Stomach (tissue), 8 donors: ENCODE measurements at regions not wholly inside any gene's neighbourhood (a gene's known extent, or its start where the extent isn't known, plus 50 kb on each side); places are given as distances from the start of the nearest gene placed in this dataset.

Experiments used
- DNase-seq, 2 donors: peaks; one replicate each; pipeline versions ENCODE4 v3.0.0 to v3.0.0-alpha.2; 2013 to 2019
- H3K27ac ChIP-seq, 5 donors: fragments of 200-600 bp in 4 of 5; sonication (generic) in 4 of 5; one replicate each; pipeline ENCODE4 v1.5.1; 2013 to 2019; ENCODE audit warnings: mild to moderate bottlenecking in 1 of 5, moderate library complexity in 1 of 5
- H3K27me3 ChIP-seq, 3 donors: fragments of 200-600 bp; sonication (generic); one replicate each; pipeline ENCODE4 v1.5.1; 2017 to 2019; ENCODE audit warnings: mixed run types in 1 of 3
- H3K36me3 ChIP-seq, 4 donors: fragments of 200-600 bp; sonication (generic); 1 replicate in 3 of 4; 2 replicates in 1 of 4; pipeline ENCODE4 v1.5.1; 2016 to 2019
- H3K4me1 ChIP-seq, 4 donors: fragments of 200-600 bp; sonication (generic); one replicate each; pipeline ENCODE4 v1.5.1; 2016 to 2019
- H3K4me3 ChIP-seq, 4 donors: fragments of 200-600 bp; sonication (generic) in 3 of 4; one replicate each; pipeline ENCODE4 v1.5.1; 2016 to 2019; ENCODE audit warnings: mild to moderate bottlenecking in 1 of 4
- H3K9me3 ChIP-seq, 4 donors: fragments of 200-600 bp; sonication (generic); one replicate each; pipeline ENCODE4 v1.5.1; 2016 to 2019
- EP300 ChIP-seq: sonication (generic); formaldehyde crosslinking; IDR thresholded peaks from one replicate; pipeline ENCODE4 v1.6.1; 2017; ENCODE audit warnings: antibody characterized with exemption
- POLR2A ChIP-seq, 4 donors: fragments of 450-650 bp; IDR thresholded peaks; one replicate each; pipeline ENCODE4 v1.6.1; 2016; ENCODE audit warnings: antibody characterized with exemption in 4 of 4, control low read depth in 2 of 4, mild to moderate bottlenecking in 1 of 4, moderate library complexity in 1 of 4
- POLR2AphosphoS5 ChIP-seq, 3 donors: sonication (generic); formaldehyde crosslinking; IDR thresholded peaks; one replicate each; pipeline ENCODE4 v1.6.1; 2016; ENCODE audit warnings: antibody characterized with exemption in 3 of 3
- WGBS, 5 donors: extraction: QIAGEN DNeasy Blood & Tissue Kit in 3 of 5; methylation state at CpG; one replicate each; pipeline versions ENCODE4 v1.1.5 to v1.1.7; 2013 to 2018; 5-methylcytosine and 5-hydroxymethylcytosine counted together
- intact Hi-C: fragments of 100-400 bp; cut with DNase I; formaldehyde crosslinking; loops from one replicate; pipeline ENCODE4 v1.15.1; 2023; ENCODE audit warnings: low total_unique reads
- TF ChIP-seq, protein P1 (sequence below), 7 experiments: fragments of 450-650 bp in 4 of 7; fragments of 200-600 bp in 3 of 7; sonication (generic) in 3 of 7; IDR thresholded peaks; one replicate each; pipeline ENCODE4 v1.5.1; 2016 to 2019; ENCODE audit warnings: antibody characterized with exemption in 7 of 7, control low read depth in 2 of 7, mild to moderate bottlenecking in 1 of 7
- donor health status: healthy with polysubstance abuse.
- donor health status: Bipolar disorder and iron deficiency.
- donor health status: healthy.

DNA sequence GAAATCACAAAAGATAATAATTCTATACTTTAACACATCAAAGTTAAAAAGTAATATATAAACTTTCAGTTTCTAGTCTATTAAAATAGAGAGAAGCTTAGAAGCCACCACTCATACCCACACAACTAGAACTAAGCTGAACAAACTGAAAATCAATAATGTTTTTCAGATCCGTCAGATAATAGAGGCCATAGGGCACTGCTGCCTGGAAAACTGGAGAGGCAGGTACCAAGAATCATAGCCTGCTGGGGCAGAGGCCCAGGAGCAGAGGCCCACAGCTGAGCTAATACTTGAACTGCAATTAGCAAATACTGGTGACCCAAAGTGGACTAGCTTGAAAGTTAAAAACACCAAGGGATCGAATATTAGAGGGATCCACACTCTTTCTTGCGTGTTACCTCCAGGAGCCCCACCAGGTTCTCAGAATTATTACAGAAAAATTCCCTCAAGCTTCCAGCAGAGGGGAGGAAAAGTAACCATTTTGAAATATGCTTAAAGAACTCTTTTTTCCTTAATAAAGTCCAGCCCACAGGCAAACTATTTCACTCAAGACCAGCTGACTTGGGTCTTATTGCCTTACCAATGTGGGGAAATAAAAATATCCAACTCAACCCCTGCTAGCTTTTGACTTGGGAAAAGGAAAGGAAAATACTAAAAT is 774.1 kb upstream of the IGFBP3 start:
- 30 to 50% (median 38%) methylated on average over 3 of the region's 3 CpGs for whole genome bisulfite sequencing, 5 donors
- intact Hi-C loops: no loop called here
- peak overlapping the region in 3 of 5 donors; percentile 38 to 61 (median 48) for H3K27ac ChIP-seq

DNA sequence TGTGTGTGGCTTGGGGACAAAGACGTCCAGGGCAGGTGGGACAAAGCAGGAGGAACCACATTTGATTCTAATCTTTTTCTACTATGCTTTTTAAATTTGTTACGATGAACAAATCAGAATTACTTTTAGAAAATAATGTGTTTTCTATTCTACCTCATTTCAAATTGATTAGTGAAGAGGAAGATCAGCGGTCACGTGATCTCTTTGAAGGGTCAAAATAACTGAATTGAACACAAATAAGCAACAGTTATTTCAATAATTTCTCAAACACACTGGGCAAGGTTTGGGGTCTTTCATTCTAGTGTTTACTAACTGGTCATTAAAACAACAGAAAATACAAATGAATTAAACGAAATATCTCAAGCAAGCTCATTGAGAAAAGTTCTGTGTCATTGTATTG is 773.0 kb upstream of the IGFBP3 start:
- Histone ChIP-seq H3K4me1 (no peaks in the 10 kb centered on the region), H3K4me3 (no peak overlapping the region), H3K36me3 (no peaks in the 10 kb centered on the region), H3K9me3 (peaks cover 0 to 3% (median 0%) of the 10 kb centered on the region in 4 donors), H3K27ac (no peak overlapping the region), H3K27me3 (no peaks in the 10 kb centered on the region)
- TF ChIP-seq, protein P1, sequence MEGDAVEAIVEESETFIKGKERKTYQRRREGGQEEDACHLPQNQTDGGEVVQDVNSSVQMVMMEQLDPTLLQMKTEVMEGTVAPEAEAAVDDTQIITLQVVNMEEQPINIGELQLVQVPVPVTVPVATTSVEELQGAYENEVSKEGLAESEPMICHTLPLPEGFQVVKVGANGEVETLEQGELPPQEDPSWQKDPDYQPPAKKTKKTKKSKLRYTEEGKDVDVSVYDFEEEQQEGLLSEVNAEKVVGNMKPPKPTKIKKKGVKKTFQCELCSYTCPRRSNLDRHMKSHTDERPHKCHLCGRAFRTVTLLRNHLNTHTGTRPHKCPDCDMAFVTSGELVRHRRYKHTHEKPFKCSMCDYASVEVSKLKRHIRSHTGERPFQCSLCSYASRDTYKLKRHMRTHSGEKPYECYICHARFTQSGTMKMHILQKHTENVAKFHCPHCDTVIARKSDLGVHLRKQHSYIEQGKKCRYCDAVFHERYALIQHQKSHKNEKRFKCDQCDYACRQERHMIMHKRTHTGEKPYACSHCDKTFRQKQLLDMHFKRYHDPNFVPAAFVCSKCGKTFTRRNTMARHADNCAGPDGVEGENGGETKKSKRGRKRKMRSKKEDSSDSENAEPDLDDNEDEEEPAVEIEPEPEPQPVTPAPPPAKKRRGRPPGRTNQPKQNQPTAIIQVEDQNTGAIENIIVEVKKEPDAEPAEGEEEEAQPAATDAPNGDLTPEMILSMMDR (IDR thresholded peaks at IDR 0.05): no peak
- no peak for TF ChIP-seq POLR2AphosphoS5 (IDR thresholded peaks at IDR 0.05)
- no peak for TF ChIP-seq POLR2A (IDR thresholded peaks at IDR 0.05)
- TF ChIP-seq EP300: no peak
- 63 to 85% (median 74%) methylated on average over 5 of the region's 5 CpGs for WGBS, 5 donors
- no peak for DNase-seq
- intact Hi-C loops: no loop called here

More for the DNA sequence above, 774.1 kb upstream of the IGFBP3 start:
- Histone ChIP-seq H3K4me3 (no peak overlapping the region), H3K4me1 (no peaks in the 10 kb centered on the region), H3K9me3 (peaks cover 0 to 3% (median 0%) of the 10 kb centered on the region in 4 donors), H3K27me3 (no peaks in the 10 kb centered on the region), H3K36me3 (no peaks in the 10 kb centered on the region)
- DNase-seq: peak; percentile 71
- TF ChIP-seq, protein P1 (IDR thresholded peaks at IDR 0.05): no peak
- TF ChIP-seq POLR2AphosphoS5 (IDR thresholded peaks at IDR 0.05): no peak
- TF ChIP-seq POLR2A (IDR thresholded peaks at IDR 0.05): no peak
- no peak for TF ChIP-seq EP300

DNA sequence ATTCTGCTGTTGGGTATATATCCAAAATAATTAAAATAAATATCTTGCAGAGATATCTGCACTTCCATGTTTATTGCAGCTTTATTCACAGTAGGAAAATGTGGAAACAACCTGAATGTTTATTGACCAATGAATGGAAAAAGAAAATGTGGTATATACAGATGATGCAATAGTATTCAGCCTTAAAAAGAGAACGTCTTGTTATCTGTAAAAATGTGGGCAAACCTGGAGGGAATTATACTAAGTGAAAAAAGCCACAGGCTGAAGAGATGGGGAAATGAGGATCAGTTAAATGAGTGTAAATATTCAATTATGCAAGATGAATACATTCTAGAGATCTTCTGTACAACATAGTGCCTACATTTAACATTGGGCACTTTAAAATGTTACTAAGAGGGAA is 766.1 kb upstream of the IGFBP3 start:
- no peak overlapping the region for H3K27ac ChIP-seq
- no peaks in the 10 kb centered on the region for H3K9me3 ChIP-seq
- no peaks in the 10 kb centered on the region for H3K4me1 ChIP-seq
- TF ChIP-seq, protein P1 (IDR thresholded peaks at IDR 0.05): no peak
- no peak for TF ChIP-seq POLR2AphosphoS5 (IDR thresholded peaks at IDR 0.05)
- no peak for TF ChIP-seq POLR2A (IDR thresholded peaks at IDR 0.05)
- TF ChIP-seq EP300: no peak
- intact Hi-C loops: no loop called here
- no peaks in the 10 kb centered on the region for H3K36me3 ChIP-seq
- no peaks in the 10 kb centered on the region for H3K27me3 ChIP-seq
- no peak overlapping the region for H3K4me3 ChIP-seq
- no peak for DNase-seq
- WGBS, 5 donors: 58 to 82% (median 77%) methylated on average over 1 of the region's 1 CpG

DNA sequence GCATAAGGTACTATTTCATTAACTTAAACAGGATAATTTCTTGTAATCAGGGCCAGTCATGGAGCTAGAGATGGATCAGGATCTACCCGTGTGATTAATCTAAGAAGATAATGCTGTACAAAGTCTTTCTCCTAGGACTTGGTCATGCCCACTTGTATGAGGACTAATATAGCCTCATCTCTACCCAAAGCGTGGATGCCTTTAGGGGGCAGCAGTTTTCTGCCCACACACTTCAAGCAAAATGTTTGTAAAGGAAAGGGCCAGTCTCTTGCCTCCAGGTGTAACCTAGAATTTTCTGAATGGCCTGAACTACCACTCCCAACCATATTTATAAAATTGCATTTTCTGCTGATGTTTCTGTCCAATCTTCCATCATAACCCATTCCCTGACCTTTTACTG is 764.0 kb upstream of the IGFBP3 start:
- TF ChIP-seq, protein P1 (IDR thresholded peaks at IDR 0.05): no peak
- TF ChIP-seq POLR2A (IDR thresholded peaks at IDR 0.05) (no peak), POLR2AphosphoS5 (IDR thresholded peaks at IDR 0.05) (no peak), EP300 (no peak)
- Histone ChIP-seq H3K27me3 (no peaks in the 10 kb centered on the region), H3K4me3 (no peak overlapping the region), H3K4me1 (peaks cover 0 to 6% (median 0%) of the 10 kb centered on the region in 4 donors), H3K9me3 (no peaks in the 10 kb centered on the region), H3K27ac (no peak overlapping the region), H3K36me3 (no peaks in the 10 kb centered on the region)
- DNase-seq: no peak
- intact Hi-C loops: no loop called here
- WGBS, 5 donors: 57 to 73% (median 68%) methylated on average over 2 of the region's 2 CpGs
